Transverse colon (tissue), 4 donors: ENCODE measurements at regions not wholly inside any gene's neighbourhood (a gene's known extent, or its start where the extent isn't known, plus 50 kb on each side); places are given as distances from the start of the nearest gene placed in this dataset.

Experiments used
- EP300 ChIP-seq: sonication (generic); formaldehyde crosslinking; IDR thresholded peaks from one replicate; pipeline ENCODE4 v1.6.1; 2017; ENCODE audit warnings: antibody characterized with exemption, low read depth
- POLR2A ChIP-seq: fragments of 450-650 bp; IDR thresholded peaks from one replicate; pipeline ENCODE4 v1.6.1; 2016; ENCODE audit warnings: antibody characterized with exemption, mild to moderate bottlenecking, moderate library complexity
- POLR2AphosphoS5 ChIP-seq, 3 donors: sonication (generic); formaldehyde crosslinking; IDR thresholded peaks; one replicate each; pipeline ENCODE4 v1.6.1; 2016; ENCODE audit warnings: antibody characterized with exemption in 3 of 3
- TF ChIP-seq, protein P1 (sequence below), 5 experiments: fragments of 200-600 bp in 3 of 5; fragments of 450-650 bp in 2 of 5; sonication (generic) in 3 of 5; IDR thresholded peaks; 1 replicate in 2 of 5; 2 replicates in 3 of 5; pipeline ENCODE4 v1.5.1; 2016 to 2017; ENCODE audit warnings: antibody characterized with exemption in 5 of 5, inconsistent platforms in 3 of 5, mild to moderate bottlenecking in 2 of 5, moderate library complexity in 1 of 5

DNA sequence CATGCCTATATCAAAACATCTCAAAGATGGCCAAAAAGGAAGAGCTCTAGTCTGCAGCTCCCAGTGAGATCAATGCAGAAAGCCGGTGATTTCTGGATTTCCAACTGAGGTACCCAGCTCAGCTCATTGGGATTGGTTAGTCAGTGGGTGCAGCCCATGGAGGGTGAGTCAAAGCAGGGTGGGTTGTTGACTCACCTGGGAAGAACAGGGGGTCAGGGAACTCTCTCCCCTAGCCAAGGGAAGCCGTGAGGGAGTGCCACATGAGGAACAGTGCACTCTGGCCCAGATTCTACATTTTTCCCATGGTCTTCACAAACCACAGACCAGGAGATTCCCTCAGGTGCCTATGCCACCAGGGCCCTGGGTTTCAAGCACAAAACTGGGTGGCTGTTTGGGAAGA, 57.3 kb upstream of the FGF16 start:
- TF ChIP-seq, protein P1, sequence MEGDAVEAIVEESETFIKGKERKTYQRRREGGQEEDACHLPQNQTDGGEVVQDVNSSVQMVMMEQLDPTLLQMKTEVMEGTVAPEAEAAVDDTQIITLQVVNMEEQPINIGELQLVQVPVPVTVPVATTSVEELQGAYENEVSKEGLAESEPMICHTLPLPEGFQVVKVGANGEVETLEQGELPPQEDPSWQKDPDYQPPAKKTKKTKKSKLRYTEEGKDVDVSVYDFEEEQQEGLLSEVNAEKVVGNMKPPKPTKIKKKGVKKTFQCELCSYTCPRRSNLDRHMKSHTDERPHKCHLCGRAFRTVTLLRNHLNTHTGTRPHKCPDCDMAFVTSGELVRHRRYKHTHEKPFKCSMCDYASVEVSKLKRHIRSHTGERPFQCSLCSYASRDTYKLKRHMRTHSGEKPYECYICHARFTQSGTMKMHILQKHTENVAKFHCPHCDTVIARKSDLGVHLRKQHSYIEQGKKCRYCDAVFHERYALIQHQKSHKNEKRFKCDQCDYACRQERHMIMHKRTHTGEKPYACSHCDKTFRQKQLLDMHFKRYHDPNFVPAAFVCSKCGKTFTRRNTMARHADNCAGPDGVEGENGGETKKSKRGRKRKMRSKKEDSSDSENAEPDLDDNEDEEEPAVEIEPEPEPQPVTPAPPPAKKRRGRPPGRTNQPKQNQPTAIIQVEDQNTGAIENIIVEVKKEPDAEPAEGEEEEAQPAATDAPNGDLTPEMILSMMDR (IDR thresholded peaks at IDR 0.05): no peak
- TF ChIP-seq POLR2A (no peak), POLR2AphosphoS5 (IDR thresholded peaks at IDR 0.05) (no peak), EP300 (no peak)
